ENCODE measurements at regions not wholly inside any gene's neighbourhood (a gene's known extent, or its start where the extent isn't known, plus 50 kb on each side); places are given as distances from the start of the nearest gene placed in this dataset.

DNA sequence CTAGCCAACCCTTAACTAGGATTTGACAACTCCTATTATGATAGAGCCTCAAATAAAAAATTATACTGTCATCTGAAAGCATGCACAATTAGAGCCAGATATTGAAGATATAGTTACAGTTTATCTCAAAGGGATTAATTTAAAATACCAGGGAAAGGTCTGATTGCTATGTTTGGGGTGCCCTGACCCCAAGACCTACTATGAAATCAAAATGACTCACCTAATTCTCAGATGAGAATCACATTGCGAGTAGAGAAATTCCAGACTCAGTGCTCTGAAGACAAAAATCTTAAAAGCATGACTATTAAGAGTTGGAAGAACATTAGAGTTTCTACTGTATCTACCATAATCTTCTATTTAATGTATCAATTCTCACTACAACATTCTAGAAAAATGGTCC lies 297.1 kb downstream of the AHR start:
- TF ChIP-seq, protein P1, sequence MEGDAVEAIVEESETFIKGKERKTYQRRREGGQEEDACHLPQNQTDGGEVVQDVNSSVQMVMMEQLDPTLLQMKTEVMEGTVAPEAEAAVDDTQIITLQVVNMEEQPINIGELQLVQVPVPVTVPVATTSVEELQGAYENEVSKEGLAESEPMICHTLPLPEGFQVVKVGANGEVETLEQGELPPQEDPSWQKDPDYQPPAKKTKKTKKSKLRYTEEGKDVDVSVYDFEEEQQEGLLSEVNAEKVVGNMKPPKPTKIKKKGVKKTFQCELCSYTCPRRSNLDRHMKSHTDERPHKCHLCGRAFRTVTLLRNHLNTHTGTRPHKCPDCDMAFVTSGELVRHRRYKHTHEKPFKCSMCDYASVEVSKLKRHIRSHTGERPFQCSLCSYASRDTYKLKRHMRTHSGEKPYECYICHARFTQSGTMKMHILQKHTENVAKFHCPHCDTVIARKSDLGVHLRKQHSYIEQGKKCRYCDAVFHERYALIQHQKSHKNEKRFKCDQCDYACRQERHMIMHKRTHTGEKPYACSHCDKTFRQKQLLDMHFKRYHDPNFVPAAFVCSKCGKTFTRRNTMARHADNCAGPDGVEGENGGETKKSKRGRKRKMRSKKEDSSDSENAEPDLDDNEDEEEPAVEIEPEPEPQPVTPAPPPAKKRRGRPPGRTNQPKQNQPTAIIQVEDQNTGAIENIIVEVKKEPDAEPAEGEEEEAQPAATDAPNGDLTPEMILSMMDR (IDR thresholded peaks at IDR 0.05), result no peak
- TF ChIP-seq POLR2A (IDR thresholded peaks at IDR 0.05) (no peak), POLR2AphosphoS5 (IDR thresholded peaks at IDR 0.05) (no peak)
